Effector CD8-positive, alpha-beta T cell (primary cell): ENCODE measurements at regions not wholly inside any gene's neighbourhood (a gene's known extent, or its start where the extent isn't known, plus 50 kb on each side); places are given as distances from the start of the nearest gene placed in this dataset.

ENCODE experiments used
- DNase-seq: peaks from one replicate; lab custom pipeline; 2025; lab: John Stamatoyannopoulos, UW

DNA sequence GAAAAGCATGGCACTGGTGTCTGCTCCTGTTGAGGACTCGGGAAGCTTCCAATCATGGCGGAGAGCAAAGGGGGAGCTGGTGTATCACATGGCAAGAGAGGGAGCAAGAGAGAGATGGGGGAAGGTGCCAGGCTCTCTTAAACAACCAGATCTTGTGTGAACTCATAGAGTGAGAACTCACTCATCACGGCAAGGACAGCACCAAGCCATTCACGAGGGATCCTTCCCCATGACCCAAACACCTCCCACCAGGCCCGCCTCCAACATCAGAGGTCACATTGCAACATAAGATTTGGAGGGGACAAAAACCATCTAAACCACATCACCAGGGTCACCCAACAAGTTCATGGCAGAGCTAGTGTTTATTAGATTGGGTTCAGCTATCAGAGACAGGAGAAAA lies 218.7 kb upstream of the BCOR start:
- DNase-seq = no peak

- DNase-seq = no peak
These were observed 216.3 kb upstream of the BCOR start for GRCh38 chrX:40314070-40314469.

- DNase-seq = no peak
These were observed 215.5 kb upstream of the BCOR start for GRCh38 chrX:40313269-40313668.

DNA sequence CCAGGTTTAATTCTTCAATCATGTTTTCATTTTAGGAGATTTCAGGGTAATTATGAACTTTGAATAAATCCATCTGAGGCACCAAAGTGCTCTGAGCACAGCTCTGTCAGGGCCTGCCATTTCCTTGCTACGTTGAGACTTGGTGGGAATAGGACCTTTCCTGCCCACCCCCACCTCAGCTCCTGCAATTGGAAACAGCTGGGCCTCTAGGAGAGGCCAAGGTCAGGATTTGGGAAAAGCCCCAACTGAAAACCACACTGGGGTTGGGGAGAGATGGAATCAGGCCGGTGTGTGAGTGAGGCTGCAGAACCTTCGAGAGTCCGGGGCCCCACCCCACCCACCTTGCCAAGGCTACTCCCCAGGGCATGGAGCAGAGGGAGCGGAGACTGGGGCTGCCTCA lies 212.7 kb upstream of the BCOR start:
- no peak for DNase-seq

DNA sequence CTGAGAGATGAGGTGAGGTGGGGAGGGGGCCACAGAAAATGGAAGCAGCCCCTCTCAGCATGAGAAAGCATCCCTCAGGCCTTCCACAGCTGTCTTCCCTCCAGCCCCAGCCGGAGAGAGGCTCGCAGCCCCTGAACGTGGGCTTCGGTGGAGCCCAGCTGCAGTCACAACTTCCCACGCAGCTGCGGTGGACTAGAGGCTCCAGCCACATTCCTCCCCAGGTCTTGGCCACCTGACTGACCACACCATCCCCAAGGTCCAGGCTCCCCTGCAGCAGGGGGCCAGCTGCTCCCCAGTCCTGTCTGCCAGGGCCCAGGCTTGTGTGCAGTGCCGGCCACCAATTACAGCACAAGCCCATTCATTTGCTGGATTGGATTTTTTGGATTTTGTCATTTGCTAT lies 212.3 kb upstream of the BCOR start:
- no peak for DNase-seq

GRCh38 chrX:40307871-40308270 lies 210.1 kb upstream of the BCOR start:
- no peak for DNase-seq

DNA sequence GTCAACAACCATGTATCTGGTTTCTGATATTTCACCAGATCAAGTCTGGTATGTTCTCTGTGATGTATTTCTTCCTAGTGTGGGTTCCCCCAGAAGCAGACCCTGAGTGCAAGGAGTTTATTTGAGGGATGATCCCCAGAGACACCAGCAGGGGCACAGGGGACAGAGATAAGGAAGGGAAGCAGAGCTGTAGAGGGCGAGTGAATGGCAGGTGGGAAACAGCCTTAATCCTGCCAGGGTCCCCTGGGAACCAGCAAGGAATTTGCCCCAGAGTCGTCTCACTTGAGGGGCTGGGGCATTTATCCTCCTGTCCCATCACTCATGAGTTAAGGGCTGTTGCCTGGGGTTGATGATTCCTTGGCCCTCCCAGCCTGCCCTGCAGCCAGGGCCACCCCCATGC lies 206.4 kb upstream of the BCOR start:
- no peak for DNase-seq

DNA sequence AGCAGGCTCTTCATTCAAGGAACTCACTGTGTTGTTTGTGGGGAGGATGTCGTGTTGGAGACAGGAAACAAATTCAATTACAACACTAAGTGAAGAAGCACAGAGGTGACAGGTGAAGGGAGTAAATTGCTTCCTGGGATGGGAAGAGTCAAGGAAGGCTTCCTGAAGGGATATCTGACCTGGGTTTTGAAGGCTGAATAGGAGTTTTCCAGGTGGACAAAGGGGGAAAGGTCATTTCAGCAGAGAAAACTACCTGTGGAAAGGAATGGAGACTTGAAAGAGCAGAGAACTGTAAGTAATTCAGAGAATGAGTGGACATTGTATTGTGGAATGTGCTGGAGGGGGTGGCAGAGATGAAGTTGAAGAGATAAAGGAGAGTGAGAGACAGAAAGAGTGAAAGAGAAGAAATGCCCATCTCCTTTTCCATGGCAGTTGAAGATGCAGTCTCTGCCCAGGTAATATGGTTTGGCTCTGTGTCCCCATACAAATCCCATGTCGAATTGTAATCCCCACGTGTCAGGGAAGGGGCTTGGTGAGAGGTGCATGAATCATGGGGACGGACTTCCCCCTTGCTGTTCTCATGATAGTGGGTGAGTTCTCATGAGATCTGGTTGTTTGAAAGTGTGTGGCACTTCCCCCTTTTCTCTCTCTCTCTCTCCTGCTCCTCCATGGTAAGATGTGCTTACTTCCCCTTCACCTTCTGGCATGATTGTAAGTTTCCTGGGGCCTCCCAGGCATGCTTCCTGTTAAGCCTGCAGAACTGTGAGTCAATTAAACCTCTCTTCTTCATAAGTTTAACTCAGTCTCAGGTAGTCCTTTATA lies 205.7 kb upstream of the BCOR start:
- no peak for DNase-seq

DNA sequence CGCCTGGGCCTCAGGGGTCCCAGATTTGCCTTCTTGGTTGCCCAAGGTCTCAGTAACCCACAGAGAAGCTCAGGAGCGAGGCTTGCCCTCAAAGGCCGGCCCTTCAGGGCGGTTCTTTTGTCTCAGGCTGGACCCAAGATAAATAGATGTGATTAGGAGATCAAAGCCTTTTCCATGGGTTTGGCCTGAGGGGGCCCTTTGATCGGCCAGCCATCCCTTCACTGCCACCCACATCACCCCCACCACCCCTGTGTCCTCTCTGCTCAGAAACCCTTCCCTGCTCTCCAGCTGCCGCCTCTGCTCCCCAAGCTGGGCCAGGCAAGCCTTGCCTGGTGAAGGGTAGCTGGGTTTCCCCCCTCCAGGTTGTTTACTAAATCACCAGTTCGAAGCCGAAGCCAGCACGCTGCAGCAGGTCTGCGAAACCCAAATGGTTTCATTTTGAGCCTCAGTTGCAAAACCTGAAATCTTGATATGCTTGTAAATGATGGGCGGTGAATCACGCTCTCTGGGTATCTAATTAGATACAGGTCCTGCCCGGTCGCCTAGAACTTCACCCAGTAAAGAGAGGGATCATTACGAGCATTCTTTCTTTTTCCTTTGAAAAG lies 202.6 kb upstream of the BCOR start:
- DNase-seq = no peak

DNA sequence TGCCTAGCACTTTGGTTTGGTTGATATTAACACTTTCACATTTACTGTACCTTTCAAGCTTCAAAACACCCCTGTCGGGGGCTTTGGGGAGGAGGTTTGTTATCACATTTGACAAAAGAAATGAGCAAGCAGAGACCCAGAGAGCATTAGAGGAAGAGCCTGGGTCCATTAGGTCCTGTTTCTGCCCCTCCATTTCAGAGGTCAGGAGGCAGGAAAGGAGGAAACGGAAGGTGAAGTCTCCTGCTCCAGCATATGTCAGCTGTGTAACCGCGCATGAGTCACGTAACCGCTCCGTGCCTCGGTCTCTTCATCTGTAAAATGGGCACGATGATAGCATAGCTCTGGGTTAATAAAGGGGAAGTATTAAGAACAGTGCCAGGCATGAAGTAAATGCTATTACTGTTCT lies 201.9 kb upstream of the BCOR start:
- DNase-seq = no peak

- no peak for DNase-seq
These were observed 201.1 kb upstream of the BCOR start for GRCh38 chrX:40298572-40299479.

GRCh38 chrX:40298069-40298468 lies 200.3 kb upstream of the BCOR start:
- DNase-seq = no peak

GRCh38 chrX:40291553-40291952 lies 193.8 kb upstream of the BCOR start:
- no peak for DNase-seq

GRCh38 chrX:40290517-40290916 lies 192.8 kb upstream of the BCOR start:
- no peak for DNase-seq

DNA sequence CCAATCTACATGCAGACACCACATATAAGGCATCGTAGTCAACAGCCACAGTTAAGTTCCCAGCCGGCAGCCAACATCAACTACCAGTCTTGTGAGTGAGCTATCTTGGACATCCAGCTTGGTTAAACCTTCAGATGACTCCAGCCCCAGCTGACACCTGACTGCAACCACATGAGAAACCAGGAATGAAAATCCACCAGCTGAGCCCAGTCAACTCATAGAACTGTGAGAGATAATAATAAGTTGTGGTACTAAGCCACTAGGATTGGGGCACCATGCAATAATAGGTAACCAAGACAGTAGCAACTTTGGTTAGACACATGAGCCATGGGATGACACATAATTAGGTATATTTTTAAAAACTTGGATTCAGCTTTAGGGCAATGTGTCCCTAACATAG lies 188.1 kb upstream of the BCOR start:
- no peak for DNase-seq

- DNase-seq = no peak
These were observed 187.1 kb upstream of the BCOR start for GRCh38 chrX:40284852-40285251.

DNA sequence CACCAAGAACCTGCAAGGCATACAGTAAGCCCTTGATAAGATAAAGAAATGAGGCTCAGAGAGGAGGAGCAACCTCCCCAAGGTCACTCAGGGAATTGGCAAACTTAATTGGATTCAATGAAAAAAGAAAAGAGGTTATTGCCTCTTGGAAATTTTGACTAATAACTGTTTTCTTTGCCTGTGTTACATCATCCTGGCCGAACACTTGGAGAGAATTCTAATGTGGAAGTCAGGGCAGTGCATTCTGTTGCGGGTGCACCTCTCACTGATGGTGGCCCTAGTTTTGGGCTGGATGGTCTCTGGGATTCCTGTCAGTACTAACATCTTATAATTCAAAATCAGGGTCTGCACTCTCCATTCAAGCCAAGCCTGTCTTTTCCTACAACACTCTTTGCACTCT lies 186.2 kb upstream of the BCOR start:
- no peak for DNase-seq

GRCh38 chrX:40282946-40283660 lies 185.3 kb upstream of the BCOR start:
- no peak for DNase-seq

DNA sequence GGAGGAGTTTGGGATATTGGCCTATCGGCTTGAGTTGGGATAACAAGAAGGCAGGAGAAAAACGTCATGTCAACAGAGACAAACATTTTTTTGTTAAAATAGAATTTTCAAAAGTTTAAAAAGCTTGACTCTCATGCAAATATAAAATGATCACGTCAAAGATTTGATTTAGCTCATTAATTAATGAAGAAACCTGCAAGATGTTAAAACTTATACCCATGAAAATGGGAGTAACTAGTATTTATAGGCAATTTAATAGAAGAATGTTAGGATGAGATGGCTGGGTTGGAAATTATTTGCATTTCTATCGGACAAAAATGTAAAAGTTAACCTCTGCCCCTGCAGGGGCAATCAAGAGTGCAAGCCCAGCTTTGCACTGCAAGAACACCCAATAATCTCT lies 184.6 kb upstream of the BCOR start:
- DNase-seq = no peak

GRCh38 chrX:40281336-40282005 lies 183.7 kb upstream of the BCOR start:
- DNase-seq = no peak

- DNase-seq = no peak
These were observed 182.0 kb upstream of the BCOR start for GRCh38 chrX:40279762-40280161.

- DNase-seq = no peak
These were observed 181.3 kb upstream of the BCOR start for GRCh38 chrX:40279091-40279430.
